ENCODE measurements at regions not wholly inside any gene's neighbourhood (a gene's known extent, or its start where the extent isn't known, plus 50 kb on each side); places are given as distances from the start of the nearest gene placed in this dataset.

- TF ChIP-seq, protein P1, sequence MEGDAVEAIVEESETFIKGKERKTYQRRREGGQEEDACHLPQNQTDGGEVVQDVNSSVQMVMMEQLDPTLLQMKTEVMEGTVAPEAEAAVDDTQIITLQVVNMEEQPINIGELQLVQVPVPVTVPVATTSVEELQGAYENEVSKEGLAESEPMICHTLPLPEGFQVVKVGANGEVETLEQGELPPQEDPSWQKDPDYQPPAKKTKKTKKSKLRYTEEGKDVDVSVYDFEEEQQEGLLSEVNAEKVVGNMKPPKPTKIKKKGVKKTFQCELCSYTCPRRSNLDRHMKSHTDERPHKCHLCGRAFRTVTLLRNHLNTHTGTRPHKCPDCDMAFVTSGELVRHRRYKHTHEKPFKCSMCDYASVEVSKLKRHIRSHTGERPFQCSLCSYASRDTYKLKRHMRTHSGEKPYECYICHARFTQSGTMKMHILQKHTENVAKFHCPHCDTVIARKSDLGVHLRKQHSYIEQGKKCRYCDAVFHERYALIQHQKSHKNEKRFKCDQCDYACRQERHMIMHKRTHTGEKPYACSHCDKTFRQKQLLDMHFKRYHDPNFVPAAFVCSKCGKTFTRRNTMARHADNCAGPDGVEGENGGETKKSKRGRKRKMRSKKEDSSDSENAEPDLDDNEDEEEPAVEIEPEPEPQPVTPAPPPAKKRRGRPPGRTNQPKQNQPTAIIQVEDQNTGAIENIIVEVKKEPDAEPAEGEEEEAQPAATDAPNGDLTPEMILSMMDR (IDR thresholded peaks at IDR 0.05) = no peak
- TF ChIP-seq POLR2AphosphoS5 (IDR thresholded peaks at IDR 0.05) = no peak
These were observed 79.3 kb downstream of the OAT start for GRCh38 chr10:124339119-124340032.

Measured in sigmoid colon (tissue), 4 donors.